ENCODE measurements at regions not wholly inside any gene's neighbourhood (a gene's known extent, or its start where the extent isn't known, plus 50 kb on each side); places are given as distances from the start of the nearest gene placed in this dataset.

DNA sequence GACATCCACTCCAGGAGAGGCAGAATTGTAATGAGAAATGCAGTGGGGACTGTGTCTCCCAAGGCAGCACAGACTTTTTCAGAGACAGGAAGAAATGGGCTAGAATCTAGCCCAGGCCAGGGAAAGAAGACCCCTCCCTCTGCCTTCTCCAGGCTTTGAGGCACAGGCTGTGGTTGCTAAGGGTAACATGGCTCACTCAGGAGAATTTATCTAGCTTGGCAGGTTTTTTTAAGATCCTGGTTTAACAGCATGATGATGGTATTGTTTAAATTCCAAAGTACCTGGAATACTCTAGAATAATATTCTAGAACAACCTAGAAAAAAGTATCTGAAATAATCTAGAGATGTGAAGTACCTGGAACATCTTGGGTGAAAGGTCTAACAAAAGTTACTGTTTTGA lies 125.6 kb downstream of the URB2 start:
- TF ChIP-seq, protein P1, sequence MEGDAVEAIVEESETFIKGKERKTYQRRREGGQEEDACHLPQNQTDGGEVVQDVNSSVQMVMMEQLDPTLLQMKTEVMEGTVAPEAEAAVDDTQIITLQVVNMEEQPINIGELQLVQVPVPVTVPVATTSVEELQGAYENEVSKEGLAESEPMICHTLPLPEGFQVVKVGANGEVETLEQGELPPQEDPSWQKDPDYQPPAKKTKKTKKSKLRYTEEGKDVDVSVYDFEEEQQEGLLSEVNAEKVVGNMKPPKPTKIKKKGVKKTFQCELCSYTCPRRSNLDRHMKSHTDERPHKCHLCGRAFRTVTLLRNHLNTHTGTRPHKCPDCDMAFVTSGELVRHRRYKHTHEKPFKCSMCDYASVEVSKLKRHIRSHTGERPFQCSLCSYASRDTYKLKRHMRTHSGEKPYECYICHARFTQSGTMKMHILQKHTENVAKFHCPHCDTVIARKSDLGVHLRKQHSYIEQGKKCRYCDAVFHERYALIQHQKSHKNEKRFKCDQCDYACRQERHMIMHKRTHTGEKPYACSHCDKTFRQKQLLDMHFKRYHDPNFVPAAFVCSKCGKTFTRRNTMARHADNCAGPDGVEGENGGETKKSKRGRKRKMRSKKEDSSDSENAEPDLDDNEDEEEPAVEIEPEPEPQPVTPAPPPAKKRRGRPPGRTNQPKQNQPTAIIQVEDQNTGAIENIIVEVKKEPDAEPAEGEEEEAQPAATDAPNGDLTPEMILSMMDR (IDR thresholded peaks at IDR 0.05), result no peak
- TF ChIP-seq POLR2A (IDR thresholded peaks at IDR 0.05) (no peak), POLR2AphosphoS5 (IDR thresholded peaks at IDR 0.05) (no peak)
